BLaER1 treated with 17β-estradiol and CSF1 and Interleukin-3, amounts not matched to agents 10 nM and 100 nM (cell line): ENCODE measurements at regions not wholly inside any gene's neighbourhood (a gene's known extent, or its start where the extent isn't known, plus 50 kb on each side); places are given as distances from the start of the nearest gene placed in this dataset.
"Not testable (repeated sequence)": the region's sequence is repeated elsewhere in the genome, so short reads cannot be mapped to it uniquely, and the experiment has no call there.

ENCODE experiments used
- H3K27ac ChIP-seq, 11 experiments: shearing (Covaris generic); formaldehyde crosslinking; 2 replicates each; pipeline ENCODE4 v1.8.1; 2022
- H3K27me3 ChIP-seq, 11 experiments: shearing (Covaris generic); formaldehyde crosslinking; 2 replicates each; pipeline ENCODE4 v1.8.1; 2022
- H3K36me3 ChIP-seq, 11 experiments: shearing (Covaris generic); formaldehyde crosslinking; 2 replicates each; pipeline ENCODE4 v1.8.1; 2022
- H3K4me1 ChIP-seq, 10 experiments: shearing (Covaris generic); formaldehyde crosslinking; 2 replicates each; pipeline ENCODE4 v1.8.1; 2022
- H3K4me2 ChIP-seq, 11 experiments: shearing (Covaris generic); formaldehyde crosslinking; 2 replicates each; pipeline ENCODE4 v1.8.1; 2022
- H3K4me3 ChIP-seq, 10 experiments: shearing (Covaris generic); formaldehyde crosslinking; 2 replicates each; pipeline ENCODE4 v1.8.1; 2022
- H3K9ac ChIP-seq, 11 experiments: shearing (Covaris generic); formaldehyde crosslinking; 2 replicates each; pipeline ENCODE4 v1.8.1; 2022
- H3K9me3 ChIP-seq, 11 experiments: shearing (Covaris generic); formaldehyde crosslinking; replicated peaks in 1 of 11; 2 replicates each; pipeline ENCODE4 v1.8.1; 2022
- H4K20me1 ChIP-seq, 11 experiments: shearing (Covaris generic); formaldehyde crosslinking; 2 replicates each; pipeline ENCODE4 v1.8.1; 2022
- Cebpa-rat ChIP-seq, 11 experiments: shearing (Covaris generic); IDR thresholded peaks; 2 replicates each; pipeline ENCODE4 v1.8.1; 2022

DNA sequence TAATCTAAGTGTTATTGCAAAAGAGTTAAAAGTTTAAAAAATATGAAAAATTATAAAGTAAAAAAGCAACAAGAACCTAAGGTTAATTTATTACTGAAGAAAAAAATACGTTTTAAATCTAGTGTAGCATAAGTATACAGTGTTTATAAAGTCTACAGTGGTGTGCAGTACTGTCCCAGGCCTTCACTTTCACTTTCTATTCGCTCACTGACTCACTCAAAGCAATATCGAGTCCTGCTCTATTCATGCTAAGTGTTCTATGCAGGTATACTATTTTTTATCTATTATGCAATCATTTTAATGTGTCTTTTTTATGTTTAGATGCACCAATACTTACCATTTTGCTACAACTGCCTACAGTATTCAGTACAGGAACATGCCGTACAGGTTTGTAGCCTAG is 113.0 kb downstream of the MANEA start:
- Histone ChIP-seq H3K27ac (no peak overlapping the region), H4K20me1 (no peaks in the 10 kb centered on the region; a peak in 1 of 22 replicates), H3K4me1 (peaks cover 0 to 5% (median 0%) of the 10 kb centered on the region in 10 experiments; a peak in 2 of 20 replicates), H3K4me2 (peak overlapping the region in 2 of 11 experiments; percentile 19 to 24; a peak in 3 of 22 replicates), H3K27me3 (no peaks in the 10 kb centered on the region), H3K9me3 (no peaks in the 10 kb centered on the region), H3K36me3 (no peaks in the 10 kb centered on the region), H3K4me3 (no peak overlapping the region), H3K9ac (no peak overlapping the region)
- TF ChIP-seq Cebpa-rat (IDR thresholded peaks at IDR 0.05), result no peak

DNA sequence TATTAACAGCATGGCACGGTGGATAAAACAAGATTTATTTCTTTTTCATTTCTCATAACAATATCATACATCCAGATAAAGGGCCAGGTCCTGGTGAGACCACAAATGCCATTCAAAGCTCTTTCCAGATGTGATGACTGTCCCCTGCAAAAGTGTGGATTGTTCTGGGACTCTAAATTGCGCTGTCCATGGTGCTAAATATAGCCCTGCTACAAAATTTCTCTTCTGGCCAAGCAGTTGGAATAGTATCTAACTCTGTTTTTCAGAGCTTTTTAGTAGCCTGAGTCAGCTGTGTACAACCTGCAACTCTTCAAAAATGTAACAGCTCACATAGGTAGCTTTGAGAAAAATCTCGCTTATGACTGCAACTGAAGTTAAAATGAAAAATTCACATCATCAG is 115.8 kb downstream of the MANEA start:
- peaks cover 0 to 8% (median 0%) of the 10 kb centered on the region in 10 experiments; a peak in 3 of 20 replicates for H3K4me1 ChIP-seq
- no peaks in the 10 kb centered on the region for H3K27me3 ChIP-seq
- no peak overlapping the region for H3K27ac ChIP-seq
- no peak overlapping the region for H3K4me3 ChIP-seq
- no peak overlapping the region for H3K4me2 ChIP-seq
- no peak overlapping the region for H3K9ac ChIP-seq
- no peaks in the 10 kb centered on the region for H3K36me3 ChIP-seq
- H3K9me3 ChIP-seq, result no peaks in the 10 kb centered on the region
- TF ChIP-seq Cebpa-rat (IDR thresholded peaks at IDR 0.05), result no peak
- no peaks in the 10 kb centered on the region; a peak in 1 of 22 replicates for H4K20me1 ChIP-seq

DNA sequence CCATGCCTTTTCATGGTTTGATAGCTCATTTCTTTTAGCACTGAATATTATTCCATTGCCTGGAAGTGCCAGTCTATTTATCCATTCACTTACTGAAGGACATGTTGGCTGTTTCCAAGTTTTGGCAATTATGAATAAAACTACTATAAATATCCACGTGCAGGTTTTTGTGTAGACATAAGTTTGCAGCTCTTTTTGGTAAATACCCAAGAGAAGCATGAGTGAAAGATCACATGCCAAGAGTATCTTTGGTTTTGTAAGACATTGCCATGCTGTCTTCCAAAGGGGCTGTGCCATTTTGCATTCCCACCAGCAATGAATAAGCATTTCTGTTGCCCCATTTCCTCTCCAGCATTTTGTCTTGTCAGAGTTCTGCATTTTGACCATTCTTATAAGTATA is 120.9 kb downstream of the MANEA start:
- no peaks in the 10 kb centered on the region for H3K27me3 ChIP-seq
- no peaks in the 10 kb centered on the region for H3K36me3 ChIP-seq
- H3K4me3 ChIP-seq, result no peak overlapping the region
- H3K4me1 ChIP-seq, result peaks cover 0 to 8% (median 0%) of the 10 kb centered on the region in 10 experiments; a peak in 2 of 20 replicates
- H3K9ac ChIP-seq, result no peak overlapping the region
- no peaks in the 10 kb centered on the region; a peak in 1 of 22 replicates for H4K20me1 ChIP-seq
- TF ChIP-seq Cebpa-rat (IDR thresholded peaks at IDR 0.05), result no peak
- no peaks in the 10 kb centered on the region for H3K9me3 ChIP-seq
- no peak overlapping the region for H3K4me2 ChIP-seq
- H3K27ac ChIP-seq, result no peak overlapping the region

DNA sequence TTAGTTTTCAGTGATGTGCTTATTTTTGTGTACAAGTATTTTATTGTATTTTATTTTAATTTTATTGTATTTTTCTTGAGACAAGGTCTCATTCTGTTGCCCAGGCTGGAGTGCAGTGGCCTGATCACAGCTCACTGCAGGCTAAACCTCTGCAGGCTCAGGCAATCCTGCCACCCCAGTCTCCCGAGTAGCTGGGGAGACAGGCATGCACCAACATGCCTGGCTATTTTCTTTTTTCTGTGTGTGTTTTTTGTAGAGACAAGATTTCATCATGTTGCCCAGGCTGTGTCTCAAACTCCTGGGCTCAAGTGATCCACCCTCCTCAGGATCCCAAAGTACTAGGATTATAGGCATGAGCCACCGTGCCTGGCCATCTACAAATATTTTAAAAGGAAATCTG is 146.3 kb downstream of the MANEA start:
- no peak for TF ChIP-seq Cebpa-rat (IDR thresholded peaks at IDR 0.05)
- Histone ChIP-seq H3K27me3 (no peaks in the 10 kb centered on the region), H3K4me3 (no peak overlapping the region), H3K27ac (no peak overlapping the region), H3K4me2 (no peak overlapping the region), H3K9ac (no peak overlapping the region), H3K9me3 (no peaks in the 10 kb centered on the region), H3K36me3 (no peaks in the 10 kb centered on the region), H3K4me1 (no peaks in the 10 kb centered on the region), H4K20me1 (no peaks in the 10 kb centered on the region)

DNA sequence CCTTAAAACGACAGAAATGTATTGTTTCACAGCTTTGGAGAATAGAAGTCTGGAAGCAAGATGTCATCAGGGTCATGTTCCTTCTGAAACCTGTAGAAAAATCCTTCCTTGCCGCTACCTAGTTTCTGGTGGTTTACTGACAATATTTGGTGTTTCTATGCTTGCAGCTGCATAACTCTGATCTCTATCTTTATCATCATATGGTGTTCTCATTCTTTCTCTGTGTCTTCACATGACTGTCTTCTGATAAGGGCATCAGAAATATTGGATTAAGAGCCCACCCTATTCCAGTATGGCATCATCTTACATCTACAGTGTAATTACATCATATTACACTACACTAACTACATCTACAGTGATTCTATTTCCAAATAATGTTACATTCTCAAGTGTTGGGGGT is 148.0 kb downstream of the MANEA start:
- Histone ChIP-seq H3K9ac (no peak overlapping the region), H3K4me2 (no peak overlapping the region), H4K20me1 (no peaks in the 10 kb centered on the region), H3K27me3 (no peaks in the 10 kb centered on the region), H3K4me1 (no peaks in the 10 kb centered on the region), H3K27ac (no peak overlapping the region), H3K4me3 (no peak overlapping the region), H3K36me3 (no peaks in the 10 kb centered on the region), H3K9me3 (no peaks in the 10 kb centered on the region)
- TF ChIP-seq Cebpa-rat (IDR thresholded peaks at IDR 0.05), result no peak

DNA sequence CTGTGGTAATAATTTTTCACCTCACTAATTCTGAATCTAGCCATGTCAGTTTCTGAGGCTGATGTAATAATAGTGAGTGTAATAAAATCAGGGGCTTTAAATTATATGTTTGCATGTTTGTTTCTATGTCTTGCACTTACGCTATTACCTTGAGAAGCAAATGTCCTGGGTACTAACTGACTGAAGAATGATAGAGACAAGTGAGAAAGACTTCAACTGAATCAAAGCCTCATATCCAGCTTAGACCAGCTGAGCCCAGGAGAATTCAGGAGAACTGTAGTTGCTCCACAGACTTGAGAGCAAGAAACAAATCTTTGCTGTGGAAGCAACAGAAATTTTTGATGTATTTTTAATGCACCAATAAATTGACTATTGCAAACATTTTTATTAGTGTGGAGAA is 162.8 kb downstream of the MANEA start:
- no peak overlapping the region for H3K9ac ChIP-seq
- TF ChIP-seq Cebpa-rat (IDR thresholded peaks at IDR 0.05), result no peak
- H3K27me3 ChIP-seq, result no peaks in the 10 kb centered on the region
- H3K4me3 ChIP-seq, result no peak overlapping the region
- H3K36me3 ChIP-seq, result no peaks in the 10 kb centered on the region
- no peaks in the 10 kb centered on the region for H3K4me1 ChIP-seq
- no peaks in the 10 kb centered on the region for H3K9me3 ChIP-seq
- no peaks in the 10 kb centered on the region for H4K20me1 ChIP-seq
- no peak overlapping the region for H3K27ac ChIP-seq
- no peak overlapping the region for H3K4me2 ChIP-seq

DNA sequence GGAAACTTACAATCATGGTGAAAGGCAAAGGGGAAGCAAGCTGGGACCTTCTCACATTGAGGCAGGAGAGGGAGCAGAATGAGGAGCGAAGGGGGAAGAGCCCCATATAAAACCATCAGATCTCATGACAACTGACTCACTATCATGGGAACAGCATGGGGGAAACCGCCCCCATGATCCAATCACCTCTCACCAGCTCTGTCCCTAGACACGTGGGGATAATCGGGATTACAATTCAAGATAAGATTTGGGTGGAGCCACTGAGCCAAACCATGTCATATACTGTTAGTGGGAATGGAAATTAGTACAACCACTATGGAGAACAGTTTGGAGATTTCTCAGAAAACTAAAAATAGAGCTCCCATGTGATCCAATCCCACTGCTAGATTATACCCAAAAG is 163.7 kb downstream of the MANEA start:
- Histone ChIP-seq H3K27me3 (no peaks in the 10 kb centered on the region), H3K4me2 (no peak overlapping the region), H3K36me3 (no peaks in the 10 kb centered on the region), H3K4me3 (no peak overlapping the region), H4K20me1 (no peaks in the 10 kb centered on the region), H3K27ac (no peak overlapping the region), H3K9me3 (no peaks in the 10 kb centered on the region), H3K4me1 (no peaks in the 10 kb centered on the region), H3K9ac (no peak overlapping the region)
- no peak for TF ChIP-seq Cebpa-rat (IDR thresholded peaks at IDR 0.05)

DNA sequence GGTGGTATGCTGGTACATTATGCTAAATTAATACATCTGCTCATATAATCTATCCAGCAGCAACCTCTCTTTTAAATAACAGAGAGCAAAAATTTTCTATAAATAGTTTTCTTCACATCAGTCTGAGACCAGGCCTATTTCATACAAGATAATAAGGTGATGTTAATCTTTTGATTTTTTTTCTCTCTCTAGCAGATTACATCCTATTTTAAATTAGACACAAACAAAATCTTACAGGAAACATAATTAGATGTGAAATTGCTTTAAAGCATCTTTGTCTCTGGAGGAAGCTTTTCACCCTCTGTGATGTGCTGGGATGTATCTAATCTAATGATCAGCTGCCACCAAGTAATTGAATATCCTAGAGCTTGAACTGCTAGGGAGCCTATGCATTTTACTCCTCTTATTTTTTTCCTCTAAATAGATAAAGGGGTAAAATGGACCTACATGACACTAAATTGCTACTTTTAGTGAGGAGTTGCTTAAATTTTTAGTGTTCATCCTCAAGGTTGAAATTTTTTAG is 165.5 kb downstream of the MANEA start:
- Histone ChIP-seq H3K9me3 (no peaks in the 10 kb centered on the region), H4K20me1 (no peaks in the 10 kb centered on the region), H3K9ac (no peak overlapping the region), H3K4me3 (no peak overlapping the region), H3K27me3 (no peaks in the 10 kb centered on the region), H3K27ac (no peak overlapping the region), H3K4me1 (no peaks in the 10 kb centered on the region), H3K4me2 (no peak overlapping the region), H3K36me3 (no peaks in the 10 kb centered on the region)
- no peak for TF ChIP-seq Cebpa-rat (IDR thresholded peaks at IDR 0.05)

DNA sequence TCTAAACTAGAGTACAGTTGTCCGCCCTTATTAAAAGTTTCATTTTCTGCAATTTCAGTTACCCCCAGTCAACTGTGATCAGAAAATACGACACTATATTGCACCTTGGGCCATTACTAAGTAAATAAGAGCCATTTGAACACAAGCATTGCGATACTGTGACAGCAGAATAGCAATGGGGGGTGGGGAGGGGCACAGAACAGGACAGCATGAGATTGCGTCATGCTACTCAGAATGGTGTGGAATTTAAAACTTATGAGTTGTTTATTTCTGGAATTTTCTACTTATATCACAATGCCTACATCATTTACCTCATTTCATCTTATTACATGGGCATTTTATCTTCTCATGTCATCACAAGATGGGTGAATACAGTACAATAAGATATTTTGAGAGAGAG is 166.3 kb downstream of the MANEA start:
- H3K9ac ChIP-seq, result no peak overlapping the region
- H4K20me1 ChIP-seq, result no peaks in the 10 kb centered on the region
- H3K4me2 ChIP-seq, result no peak overlapping the region
- H3K9me3 ChIP-seq, result no peaks in the 10 kb centered on the region
- H3K27ac ChIP-seq, result no peak overlapping the region
- H3K4me3 ChIP-seq, result no peak overlapping the region
- TF ChIP-seq Cebpa-rat (IDR thresholded peaks at IDR 0.05), result no peak
- H3K36me3 ChIP-seq, result no peaks in the 10 kb centered on the region
- no peaks in the 10 kb centered on the region for H3K4me1 ChIP-seq
- no peaks in the 10 kb centered on the region for H3K27me3 ChIP-seq

DNA sequence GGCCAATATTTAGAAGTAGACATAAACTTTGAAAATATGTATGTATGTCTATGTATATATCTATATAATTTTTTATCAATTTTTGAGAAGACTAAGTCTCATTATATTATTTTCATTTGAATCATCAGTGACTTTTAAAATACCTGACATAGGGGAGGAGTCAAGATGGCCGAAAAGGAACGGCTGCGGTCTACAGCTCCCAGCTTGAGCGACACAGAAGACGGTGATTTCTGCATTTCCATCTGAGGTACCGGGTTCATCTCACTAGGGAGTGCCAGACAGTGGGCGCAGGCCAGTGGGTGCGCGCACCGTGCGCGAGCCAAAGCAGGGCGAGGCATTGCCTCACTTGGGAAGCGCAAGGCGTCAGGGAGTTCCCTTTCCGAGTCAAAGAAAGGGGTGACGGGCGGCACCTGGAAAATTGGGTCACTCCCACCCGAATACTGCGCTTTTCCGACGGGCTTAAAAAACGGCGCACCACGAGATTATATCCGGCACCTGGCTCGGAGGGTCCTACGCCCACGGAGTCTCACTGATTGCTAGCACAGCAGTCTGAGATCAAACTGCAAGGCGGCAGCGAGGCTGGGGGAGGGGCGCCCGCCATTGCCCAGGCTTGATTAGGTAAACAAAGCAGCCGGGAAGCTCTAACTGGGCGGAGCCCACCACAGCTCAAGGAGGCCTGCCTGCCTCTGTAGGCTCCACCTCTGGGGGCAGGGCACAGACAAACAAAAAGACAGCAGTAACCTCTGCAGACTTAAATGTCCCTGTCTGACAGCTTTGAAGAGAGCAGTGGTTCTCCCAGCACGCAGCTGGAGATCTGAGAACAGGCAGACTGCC is 181.1 kb downstream of the MANEA start:
- H3K4me3 ChIP-seq, result not testable (repeated sequence)

More for the DNA sequence above, 181.1 kb downstream of the MANEA start:
- H3K9me3 ChIP-seq, H3K4me1 ChIP-seq, H3K27me3 ChIP-seq, H3K36me3 ChIP-seq, H4K20me1 ChIP-seq, H3K4me2 ChIP-seq, H3K9ac ChIP-seq, H3K27ac ChIP-seq: not testable (repeated sequence)
